ENCODE measurements at regions not wholly inside any gene's neighbourhood (a gene's known extent, or its start where the extent isn't known, plus 50 kb on each side); places are given as distances from the start of the nearest gene placed in this dataset.

DNA sequence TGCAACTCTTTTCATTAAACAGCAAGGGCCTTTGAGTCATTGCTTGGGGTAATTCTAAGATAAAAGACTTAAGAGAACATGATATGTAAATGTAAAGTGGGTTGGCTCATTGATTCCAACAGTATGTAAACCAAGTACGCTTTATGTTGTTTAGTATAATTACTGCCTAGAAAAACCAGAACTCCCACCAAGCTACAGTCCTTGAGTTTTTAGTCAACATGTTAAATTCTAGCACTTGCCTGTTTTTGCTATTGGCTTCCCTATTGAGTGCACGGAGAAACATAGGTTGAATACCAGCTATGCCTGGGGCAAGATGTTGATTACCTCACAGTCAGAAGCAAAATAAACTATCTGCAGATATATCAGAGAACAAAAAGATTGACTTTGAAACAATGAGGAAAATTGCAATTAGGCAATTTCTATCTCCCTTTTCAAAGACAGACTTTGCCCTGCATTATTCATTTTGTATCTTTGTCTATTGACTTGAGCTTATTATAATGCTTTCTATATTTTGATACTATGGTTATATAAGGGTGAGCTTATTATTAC is 179.3 kb downstream of the ZPLD1 start:
- H3K79me2 ChIP-seq (ENCODE audit: control insufficient read depth in 1 of 2, insufficient read depth in 2 of 2, low read length in 2 of 2) = no peaks in the 10 kb centered on the region
- H2BK15ac ChIP-seq (ENCODE audit: low read length) = no peak overlapping the region
- DNase-seq (ENCODE audit: low read depth in 1 of 2, low spot score in 2 of 2) = no peak
- no peak overlapping the region for H3K4ac ChIP-seq (replicated peaks; ENCODE audit: insufficient read length, low read depth, low read length)
- no peak overlapping the region for H3K27ac ChIP-seq (ENCODE audit: low read depth, low read length)
- no peak overlapping the region for H2AK5ac ChIP-seq (ENCODE audit: low read depth, low read length)
- H2AFZ ChIP-seq (ENCODE audit: low read length) = no peak overlapping the region
- H2BK120ac ChIP-seq (replicated peaks; ENCODE audit: low read depth, low read length) = no peak overlapping the region
- H3K9ac ChIP-seq (replicated peaks in 1 of 4; ENCODE audit: extremely low read depth in 1 of 4, low read depth in 3 of 4, low read length in 3 of 4) = no peak overlapping the region
- H3K4me3 ChIP-seq (ENCODE audit: extremely low read depth in 1 of 4, insufficient read depth in 2 of 4, low read depth in 3 of 4, low read length in 4 of 4) = no peak overlapping the region
- H2BK12ac ChIP-seq (ENCODE audit: low read depth, low read length) = no peak overlapping the region
- H3K18ac ChIP-seq (ENCODE audit: extremely low read depth, low read length) = no peak overlapping the region
- ChIA-PET POLR2A (ENCODE audit: partially characterized antibody) (no interaction called here), CTCF (ENCODE audit: partially characterized antibody) (interaction anchor here (0.9 to 1.3 kb wide), 4 partner anchors 40 to 378 kb away, joined by 3 to 4 read pairs (median 3); no protein-coding TSS in a partner anchor)
- H2BK20ac ChIP-seq (ENCODE audit: low read length) = no peak overlapping the region
- H3K4me2 ChIP-seq (ENCODE audit: insufficient read depth in 1 of 2, low read depth in 2 of 2, low read length in 2 of 2) = no peak overlapping the region
- H4K20me1 ChIP-seq (replicated peaks in 1 of 2; ENCODE audit: control insufficient read depth in 1 of 2, insufficient read depth in 2 of 2, low read length in 2 of 2) = no peaks in the 10 kb centered on the region
- H3K4me1 ChIP-seq (replicated peaks in 1 of 4; ENCODE audit: control insufficient read depth in 3 of 4, insufficient read depth in 4 of 4, low read length in 3 of 4) = peaks cover 0 to 4% (median 4%) of the 10 kb centered on the region in 4 experiments; a peak in 2 of 7 replicates
- no peaks in the 10 kb centered on the region for H3K27me3 ChIP-seq (replicated peaks in 1 of 4; ENCODE audit: control insufficient read depth in 3 of 4, extremely low read depth in 1 of 4, insufficient read depth in 3 of 4, low read length in 3 of 4)
- no peak overlapping the region for H2BK5ac ChIP-seq (ENCODE audit: low read depth, low read length)
- no peaks in the 10 kb centered on the region for H3K23me2 ChIP-seq (ENCODE audit: low read depth, low read length)
- no peaks in the 10 kb centered on the region for H3K36me3 ChIP-seq (ENCODE audit: control insufficient read depth in 2 of 4, insufficient read depth in 4 of 4, low read length in 3 of 4)
- H3K9me3 ChIP-seq (ENCODE audit: insufficient read depth in 2 of 2, low read depth in 1 of 2, low read length in 1 of 2) = no peaks in the 10 kb centered on the region; a peak in 1 of 4 replicates
- no peaks in the 10 kb centered on the region for H3K79me1 ChIP-seq (ENCODE audit: low read depth, low read length)
- no peak overlapping the region for H3K56ac ChIP-seq (replicated peaks; ENCODE audit: insufficient read length, low read depth, low read length)
- H3K14ac ChIP-seq (ENCODE audit: insufficient read length) = no peak overlapping the region
- no peak overlapping the region for H4K8ac ChIP-seq (ENCODE audit: extremely low read depth, insufficient read depth, low read length)
- no peak overlapping the region for H3K23ac ChIP-seq (ENCODE audit: insufficient read length)
- no peak overlapping the region for H4K5ac ChIP-seq (ENCODE audit: insufficient read length, low read depth, low read length)
- FAIRE-seq = no peak
- WGBS, 2 experiments (ENCODE audit: extremely low coverage in 1 of 2, insufficient coverage in 1 of 2, insufficient read length in 1 of 2, insufficient replicate concordance in 2 of 2, low coverage in 1 of 2, low lambda C conversion rate in 2 of 2, missing lambda C conversion rate in 1 of 2) = 69% methylated on average over 2 of the region's 2 CpGs; no CpG with 5 or more reads in 1 of the 2 experiments
- H4K91ac ChIP-seq (replicated peaks; ENCODE audit: insufficient read length, low read length) = no peak overlapping the region
- TF ChIP-seq ASH2L (IDR thresholded peaks at IDR 0.05; ENCODE audit: low read length) = no peak
- TF ChIP-seq CBX8 (IDR thresholded peaks at IDR 0.05; ENCODE audit: borderline replicate concordance, low read depth, low read length) = no peak
- no peak for TF ChIP-seq CHD1 (IDR thresholded peaks at IDR 0.05; ENCODE audit: low read depth, low read length)
- TF ChIP-seq BCL11A (IDR thresholded peaks at IDR 0.05; ENCODE audit: low read depth in 2 of 2, low read length in 2 of 2) = no peak
- no peak for TF ChIP-seq TAF7 (optimal IDR thresholded peaks at IDR 0.05; ENCODE audit: borderline replicate concordance, low read depth, low read length)
- no peak for TF ChIP-seq YY1 (IDR thresholded peaks at IDR 0.05; ENCODE audit: low read depth, low read length)
- TF ChIP-seq, protein P1, sequence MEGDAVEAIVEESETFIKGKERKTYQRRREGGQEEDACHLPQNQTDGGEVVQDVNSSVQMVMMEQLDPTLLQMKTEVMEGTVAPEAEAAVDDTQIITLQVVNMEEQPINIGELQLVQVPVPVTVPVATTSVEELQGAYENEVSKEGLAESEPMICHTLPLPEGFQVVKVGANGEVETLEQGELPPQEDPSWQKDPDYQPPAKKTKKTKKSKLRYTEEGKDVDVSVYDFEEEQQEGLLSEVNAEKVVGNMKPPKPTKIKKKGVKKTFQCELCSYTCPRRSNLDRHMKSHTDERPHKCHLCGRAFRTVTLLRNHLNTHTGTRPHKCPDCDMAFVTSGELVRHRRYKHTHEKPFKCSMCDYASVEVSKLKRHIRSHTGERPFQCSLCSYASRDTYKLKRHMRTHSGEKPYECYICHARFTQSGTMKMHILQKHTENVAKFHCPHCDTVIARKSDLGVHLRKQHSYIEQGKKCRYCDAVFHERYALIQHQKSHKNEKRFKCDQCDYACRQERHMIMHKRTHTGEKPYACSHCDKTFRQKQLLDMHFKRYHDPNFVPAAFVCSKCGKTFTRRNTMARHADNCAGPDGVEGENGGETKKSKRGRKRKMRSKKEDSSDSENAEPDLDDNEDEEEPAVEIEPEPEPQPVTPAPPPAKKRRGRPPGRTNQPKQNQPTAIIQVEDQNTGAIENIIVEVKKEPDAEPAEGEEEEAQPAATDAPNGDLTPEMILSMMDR (IDR thresholded peaks at IDR 0.05; ENCODE audit: control extremely low read depth in 1 of 3, insufficient read depth in 1 of 3, low read depth in 1 of 3, low read length in 3 of 3) = no peak
- TF ChIP-seq CEBPB (IDR thresholded peaks at IDR 0.05; ENCODE audit: low read depth, low read length) = no peak
- TF ChIP-seq KDM1A (IDR thresholded peaks at IDR 0.05; ENCODE audit: borderline replicate concordance, low read length) = no peak
- no peak for TF ChIP-seq EP300 (IDR thresholded peaks at IDR 0.05; ENCODE audit: borderline replicate concordance in 1 of 2, low read depth in 2 of 2, low read length in 2 of 2)
- no peak for TF ChIP-seq SRF (IDR thresholded peaks at IDR 0.05; ENCODE audit: low read depth, low read length)
- no peak for TF ChIP-seq HDAC6 (IDR thresholded peaks at IDR 0.05; ENCODE audit: low read depth, low read length)
